Liver (tissue), 3 donors: ENCODE measurements at regions not wholly inside any gene's neighbourhood (a gene's known extent, or its start where the extent isn't known, plus 50 kb on each side); places are given as distances from the start of the nearest gene placed in this dataset.

Source experiments
- CTCF ChIP-seq: fragments of 150-350 bp; IDR thresholded peaks from 2 replicates; pipeline ENCODE4 v1.5.1; 2017; ENCODE audit warnings: improper control_type of control experiment, low read depth, low read length; ENCODE audit not compliant: missing input control
- RAD21 ChIP-seq, 2 donors: IDR thresholded peaks; 2 replicates each; pipeline ENCODE4 v1.6.1; 2016; ENCODE audit warnings: antibody characterized with exemption in 2 of 2, mild to moderate bottlenecking in 2 of 2
- TF ChIP-seq, protein P1 (sequence below): IDR thresholded peaks from 2 replicates; pipeline ENCODE4 v1.6.1; 2016; ENCODE audit warnings: antibody characterized with exemption, mild to moderate bottlenecking
- donor health status: healthy.
- donor health status: healthy.

- no peak for TF ChIP-seq RAD21 (IDR thresholded peaks at IDR 0.05)
- TF ChIP-seq CTCF, result no peak
- TF ChIP-seq, protein P1, sequence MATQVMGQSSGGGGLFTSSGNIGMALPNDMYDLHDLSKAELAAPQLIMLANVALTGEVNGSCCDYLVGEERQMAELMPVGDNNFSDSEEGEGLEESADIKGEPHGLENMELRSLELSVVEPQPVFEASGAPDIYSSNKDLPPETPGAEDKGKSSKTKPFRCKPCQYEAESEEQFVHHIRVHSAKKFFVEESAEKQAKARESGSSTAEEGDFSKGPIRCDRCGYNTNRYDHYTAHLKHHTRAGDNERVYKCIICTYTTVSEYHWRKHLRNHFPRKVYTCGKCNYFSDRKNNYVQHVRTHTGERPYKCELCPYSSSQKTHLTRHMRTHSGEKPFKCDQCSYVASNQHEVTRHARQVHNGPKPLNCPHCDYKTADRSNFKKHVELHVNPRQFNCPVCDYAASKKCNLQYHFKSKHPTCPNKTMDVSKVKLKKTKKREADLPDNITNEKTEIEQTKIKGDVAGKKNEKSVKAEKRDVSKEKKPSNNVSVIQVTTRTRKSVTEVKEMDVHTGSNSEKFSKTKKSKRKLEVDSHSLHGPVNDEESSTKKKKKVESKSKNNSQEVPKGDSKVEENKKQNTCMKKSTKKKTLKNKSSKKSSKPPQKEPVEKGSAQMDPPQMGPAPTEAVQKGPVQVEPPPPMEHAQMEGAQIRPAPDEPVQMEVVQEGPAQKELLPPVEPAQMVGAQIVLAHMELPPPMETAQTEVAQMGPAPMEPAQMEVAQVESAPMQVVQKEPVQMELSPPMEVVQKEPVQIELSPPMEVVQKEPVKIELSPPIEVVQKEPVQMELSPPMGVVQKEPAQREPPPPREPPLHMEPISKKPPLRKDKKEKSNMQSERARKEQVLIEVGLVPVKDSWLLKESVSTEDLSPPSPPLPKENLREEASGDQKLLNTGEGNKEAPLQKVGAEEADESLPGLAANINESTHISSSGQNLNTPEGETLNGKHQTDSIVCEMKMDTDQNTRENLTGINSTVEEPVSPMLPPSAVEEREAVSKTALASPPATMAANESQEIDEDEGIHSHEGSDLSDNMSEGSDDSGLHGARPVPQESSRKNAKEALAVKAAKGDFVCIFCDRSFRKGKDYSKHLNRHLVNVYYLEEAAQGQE, result no peak
Observed at GRCh38 chr10:65142641-65143435, 1621.6 kb downstream of the REEP3 start.
